AG04450 (cell line): ENCODE measurements at regions not wholly inside any gene's neighbourhood (a gene's known extent, or its start where the extent isn't known, plus 50 kb on each side); places are given as distances from the start of the nearest gene placed in this dataset.

Experiments used
- CTCF ChIA-PET: fragments of 300-600, 350-600 bp; formaldehyde crosslinking; extraction: SDS; loops from one replicate; lab custom pipeline; 2022; ENCODE audit warnings: antibody characterized with exemption, inconsistent platforms; lab: Charles Lee
- POLR2A ChIA-PET: fragments of 350-600 bp; formaldehyde crosslinking; extraction: SDS; loops from one replicate; lab custom pipeline; 2021; ENCODE audit warnings: antibody characterized with exemption, inconsistent platforms; lab: Yijun Ruan, JAX
- DNase-seq: peaks from one replicate; pipeline ENCODE4 v3.0.0-alpha.2; 2011; ENCODE audit warnings: low read depth, low spot score
- H3K27ac ChIP-seq: one replicate; pipeline ENCODE4 v1.5.1; 2012; ENCODE audit warnings: low read depth, low read length, control low read depth
- H3K27me3 ChIP-seq: one replicate; pipeline ENCODE4 v1.6.0; 2012; ENCODE audit warnings: low read length; ENCODE audit not compliant: control insufficient read depth, insufficient read depth
- H3K4me3 ChIP-seq: 2 replicates; pipeline ENCODE4 v1.5.1; 2011; ENCODE audit warnings: mild to moderate bottlenecking, low read depth, low read length, control low read depth
- H3K9me3 ChIP-seq: 2 replicates; pipeline ENCODE4 v1.5.1; 2012; ENCODE audit warnings: low read length; ENCODE audit not compliant: control insufficient read depth, insufficient read depth
- TF ChIP-seq, protein P1 (sequence below): IDR thresholded peaks from 2 replicates; pipeline ENCODE4 v1.5.1; 2011; ENCODE audit warnings: low read depth, low read length, control low read depth, inconsistent platforms

DNA sequence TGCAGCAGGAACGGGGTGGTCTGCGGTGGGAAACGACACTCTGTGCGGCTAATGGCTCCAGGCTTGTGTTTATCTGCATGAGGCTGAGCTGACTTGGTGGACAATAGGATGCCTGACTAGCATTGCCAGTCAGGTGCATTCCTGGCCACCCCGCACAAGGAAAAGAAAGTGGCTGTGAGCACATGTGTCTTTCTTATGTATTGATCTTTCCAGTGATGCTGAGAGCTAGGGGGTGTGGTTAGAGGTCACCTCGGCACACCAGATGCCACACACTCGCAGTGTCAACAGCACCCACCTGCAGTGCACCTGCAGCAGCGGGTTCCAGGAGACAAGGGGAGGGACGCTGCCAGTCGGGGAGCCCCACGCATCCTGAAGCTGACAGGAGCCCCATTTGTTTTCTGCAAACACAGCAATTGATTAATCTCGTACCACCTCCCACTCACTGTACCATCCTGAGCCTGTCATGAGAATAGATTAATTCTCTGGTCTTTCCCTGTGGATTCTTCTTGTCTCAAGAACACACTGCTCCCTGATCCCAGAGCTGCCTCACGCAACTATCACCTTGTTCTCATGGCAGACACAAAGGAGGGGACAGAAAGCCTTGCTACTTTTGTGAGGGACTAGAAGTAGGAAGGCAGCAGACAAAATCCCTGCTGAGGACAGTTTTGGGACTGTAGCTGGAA, 251.7 kb upstream of the WWC1 start:
- TF ChIP-seq, protein P1, sequence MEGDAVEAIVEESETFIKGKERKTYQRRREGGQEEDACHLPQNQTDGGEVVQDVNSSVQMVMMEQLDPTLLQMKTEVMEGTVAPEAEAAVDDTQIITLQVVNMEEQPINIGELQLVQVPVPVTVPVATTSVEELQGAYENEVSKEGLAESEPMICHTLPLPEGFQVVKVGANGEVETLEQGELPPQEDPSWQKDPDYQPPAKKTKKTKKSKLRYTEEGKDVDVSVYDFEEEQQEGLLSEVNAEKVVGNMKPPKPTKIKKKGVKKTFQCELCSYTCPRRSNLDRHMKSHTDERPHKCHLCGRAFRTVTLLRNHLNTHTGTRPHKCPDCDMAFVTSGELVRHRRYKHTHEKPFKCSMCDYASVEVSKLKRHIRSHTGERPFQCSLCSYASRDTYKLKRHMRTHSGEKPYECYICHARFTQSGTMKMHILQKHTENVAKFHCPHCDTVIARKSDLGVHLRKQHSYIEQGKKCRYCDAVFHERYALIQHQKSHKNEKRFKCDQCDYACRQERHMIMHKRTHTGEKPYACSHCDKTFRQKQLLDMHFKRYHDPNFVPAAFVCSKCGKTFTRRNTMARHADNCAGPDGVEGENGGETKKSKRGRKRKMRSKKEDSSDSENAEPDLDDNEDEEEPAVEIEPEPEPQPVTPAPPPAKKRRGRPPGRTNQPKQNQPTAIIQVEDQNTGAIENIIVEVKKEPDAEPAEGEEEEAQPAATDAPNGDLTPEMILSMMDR: no peak
- POLR2A ChIA-PET: no interaction called here
- Histone ChIP-seq H3K27me3 (peaks cover 2% of the 10 kb centered on the region), H3K4me3 (no peak overlapping the region), H3K27ac (no peak overlapping the region), H3K9me3 (no peaks in the 10 kb centered on the region)
- DNase-seq: no peak
- CTCF ChIA-PET: no interaction called here

DNA sequence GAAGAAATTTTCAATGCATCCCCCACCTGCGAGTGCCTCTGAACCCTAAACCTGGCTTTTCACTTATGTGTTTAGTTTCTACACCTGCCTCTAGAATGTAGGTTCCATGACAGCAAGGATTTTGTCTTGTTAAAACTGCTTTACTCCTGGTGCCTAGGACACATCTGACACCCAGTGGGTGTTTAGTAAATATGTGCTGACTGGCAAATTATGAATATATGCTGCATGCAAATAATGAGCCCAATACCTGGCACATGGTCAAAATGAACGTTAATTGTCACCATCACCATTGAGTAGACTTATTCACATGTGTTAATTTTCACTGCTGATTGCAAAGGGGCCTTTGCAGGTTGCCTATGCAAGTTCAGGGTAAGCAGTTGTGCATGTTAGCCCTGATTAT, 249.9 kb upstream of the WWC1 start:
- H3K4me3 ChIP-seq: no peak overlapping the region
- ChIA-PET CTCF (no interaction called here), POLR2A (no interaction called here)
- TF ChIP-seq, protein P1: no peak
- no peak for DNase-seq
- H3K27me3 ChIP-seq: peaks cover 2% of the 10 kb centered on the region
- H3K27ac ChIP-seq: no peak overlapping the region
- no peaks in the 10 kb centered on the region for H3K9me3 ChIP-seq

DNA sequence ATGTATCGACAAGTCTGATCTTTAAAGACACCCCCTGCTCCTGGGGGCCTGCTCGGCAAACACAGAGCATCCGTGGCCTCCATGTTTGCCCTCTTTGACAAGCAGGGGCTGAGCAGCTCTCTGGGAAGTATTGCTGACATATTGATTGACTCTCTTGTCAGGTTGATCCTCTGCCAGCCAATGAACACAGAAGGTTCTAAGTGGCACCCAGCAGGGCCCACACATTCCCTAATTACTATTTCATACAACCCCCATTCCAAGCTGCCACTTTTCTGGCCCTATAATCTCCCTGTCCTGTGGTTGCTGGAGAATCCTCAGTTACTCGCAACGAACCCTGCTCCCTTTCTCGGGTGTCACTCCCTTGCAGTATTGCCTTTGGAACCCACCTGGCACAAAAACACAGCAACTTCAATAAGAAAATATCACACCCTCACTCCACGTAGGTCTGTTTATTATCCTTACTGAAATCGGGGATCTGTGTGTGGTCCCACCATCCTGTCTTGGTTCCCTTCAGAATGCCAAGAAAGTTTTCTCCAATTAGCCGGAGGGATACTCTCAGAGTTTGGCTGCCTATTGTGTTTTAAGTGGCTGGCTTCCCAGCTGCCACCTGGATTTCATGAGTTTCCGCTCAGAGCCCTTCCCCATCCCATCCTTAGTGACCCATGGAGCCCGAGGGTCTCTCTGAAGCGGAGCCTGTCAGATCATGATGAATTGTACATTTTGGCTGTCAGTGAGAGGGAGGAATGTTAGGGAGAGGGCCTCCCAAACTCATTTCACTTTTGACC, 249.0 kb upstream of the WWC1 start:
- no peak for DNase-seq
- no peak overlapping the region for H3K27ac ChIP-seq
- ChIA-PET CTCF (interaction anchor here (0.6 kb wide), 1 partner anchor 32 kb away, joined by 3 read pairs; no protein-coding TSS in a partner anchor), POLR2A (no interaction called here)
- H3K4me3 ChIP-seq: no peak overlapping the region
- TF ChIP-seq, protein P1: no peak
- peaks cover 2% of the 10 kb centered on the region for H3K27me3 ChIP-seq
- H3K9me3 ChIP-seq: no peaks in the 10 kb centered on the region

DNA sequence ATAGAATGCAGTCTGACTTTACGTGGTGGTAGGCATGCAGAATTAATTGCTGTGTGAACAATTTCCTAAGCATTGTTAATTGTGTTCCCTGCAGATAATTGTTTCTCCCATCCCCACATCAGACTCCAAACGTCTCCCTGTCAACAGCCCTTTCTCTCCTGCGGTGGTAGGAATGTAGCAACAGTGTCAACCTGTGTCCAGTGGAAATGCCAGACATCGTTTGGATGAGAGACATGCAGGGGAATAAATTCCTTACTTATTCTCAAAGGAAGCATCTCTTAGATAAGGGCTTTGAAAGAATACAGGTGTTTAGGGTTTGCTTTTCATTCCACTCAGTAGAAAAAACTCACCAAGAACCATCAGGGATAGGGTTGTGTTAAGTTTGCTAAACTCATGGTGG, 245.3 kb upstream of the WWC1 start:
- Histone ChIP-seq H3K9me3 (no peaks in the 10 kb centered on the region), H3K27me3 (peaks cover 2% of the 10 kb centered on the region), H3K27ac (no peak overlapping the region), H3K4me3 (no peak overlapping the region)
- ChIA-PET CTCF (interaction anchor here (1.3 kb wide), 1 partner anchor 463 kb away, joined by 4 read pairs; no protein-coding TSS in a partner anchor), POLR2A (no interaction called here)
- no peak for DNase-seq
- TF ChIP-seq, protein P1: no peak
